Liver (tissue), 8 donors: ENCODE measurements at regions not wholly inside any gene's neighbourhood (a gene's known extent, or its start where the extent isn't known, plus 50 kb on each side); places are given as distances from the start of the nearest gene placed in this dataset.

Experiments used
- DNase-seq: peaks from one replicate; pipeline ENCODE4 v3.0.0-alpha.2; 2017; ENCODE audit warnings: low spot score
- H3K27ac ChIP-seq, 2 donors: one replicate each; pipeline ENCODE4 v1.7.0; 2013; ENCODE audit warnings: inconsistent platforms in 2 of 2, low read length in 2 of 2, control low read depth in 1 of 2, low read depth in 1 of 2, mild to moderate bottlenecking in 1 of 2
- H3K27me3 ChIP-seq, 4 donors: one replicate each; pipeline versions ENCODE4 v1.6.1 to v1.7.0; 2013; ENCODE audit warnings: low read length in 3 of 4, inconsistent platforms in 1 of 4, mild to moderate bottlenecking in 1 of 4, moderate library complexity in 1 of 4; ENCODE audit not compliant: control insufficient read depth in 4 of 4, insufficient read depth in 4 of 4
- H3K36me3 ChIP-seq, 4 donors: one replicate each; pipeline versions ENCODE4 v1.6.1 to v1.7.0; 2013; ENCODE audit warnings: low read length in 3 of 4, mild to moderate bottlenecking in 3 of 4, low read depth in 1 of 4, moderate library complexity in 1 of 4; ENCODE audit not compliant: control insufficient read depth in 4 of 4, insufficient read depth in 3 of 4
- H3K4me1 ChIP-seq, 4 donors: one replicate each; pipeline versions ENCODE4 v1.6.1 to v1.7.0; 2013; ENCODE audit warnings: low read length in 3 of 4, mild to moderate bottlenecking in 3 of 4, moderate library complexity in 1 of 4; ENCODE audit not compliant: control insufficient read depth in 4 of 4, insufficient read depth in 4 of 4
- H3K4me3 ChIP-seq, 3 donors: one replicate each; pipeline versions ENCODE4 v1.6.1 to v1.7.0; 2013; ENCODE audit warnings: low read length in 3 of 3, control low read depth in 1 of 3, low read depth in 1 of 3, mild to moderate bottlenecking in 1 of 3
- H3K9ac ChIP-seq, 2 donors: one replicate each; pipeline ENCODE4 v1.7.0; 2013; ENCODE audit warnings: low read length in 2 of 2, mild to moderate bottlenecking in 2 of 2, moderate library complexity in 2 of 2, control low read depth in 1 of 2, low read depth in 1 of 2
- H3K9me3 ChIP-seq, 4 donors: one replicate each; pipeline versions ENCODE4 v1.6.1 to v1.7.0; 2013; ENCODE audit warnings: low read length in 3 of 4; ENCODE audit not compliant: control insufficient read depth in 4 of 4
- CTCF ChIP-seq: fragments of 150-350 bp; IDR thresholded peaks from 2 replicates; pipeline ENCODE4 v1.5.1; 2017; ENCODE audit warnings: improper control_type of control experiment, low read depth, low read length; ENCODE audit not compliant: missing input control
- EGR1 ChIP-seq, 2 donors: IDR thresholded peaks; 2 replicates each; pipeline ENCODE4 v1.6.1; 2016 to 2018; ENCODE audit warnings: antibody characterized with exemption in 2 of 2, low read depth in 2 of 2
- FOXA1 ChIP-seq: IDR thresholded peaks from 2 replicates; pipeline ENCODE4 v1.6.1; 2016; ENCODE audit warnings: antibody characterized with exemption
- FOXA2 ChIP-seq: IDR thresholded peaks from 2 replicates; pipeline ENCODE4 v1.6.1; 2016; ENCODE audit warnings: antibody characterized with exemption
- GABPA ChIP-seq, 2 donors: IDR thresholded peaks in 1 of 2; conservative IDR thresholded peaks in 1 of 2; 2 replicates each; pipeline ENCODE4 v1.6.1; 2016; ENCODE audit warnings: antibody characterized with exemption in 2 of 2, mild to moderate bottlenecking in 1 of 2, moderate library complexity in 1 of 2
- HNF4A ChIP-seq, 2 donors: conservative IDR thresholded peaks; 2 replicates each; pipeline ENCODE4 v1.6.1; 2016; ENCODE audit warnings: antibody characterized with exemption in 2 of 2, mild to moderate bottlenecking in 2 of 2
- JUND ChIP-seq, 2 donors: IDR thresholded peaks; 2 replicates each; pipeline ENCODE4 v1.6.1; 2016; ENCODE audit warnings: antibody characterized with exemption in 2 of 2
- NR2F2 ChIP-seq: IDR thresholded peaks from 2 replicates; pipeline ENCODE4 v1.6.1; 2016; ENCODE audit warnings: antibody characterized with exemption
- RAD21 ChIP-seq, 2 donors: IDR thresholded peaks; 2 replicates each; pipeline ENCODE4 v1.6.1; 2016; ENCODE audit warnings: antibody characterized with exemption in 2 of 2, mild to moderate bottlenecking in 2 of 2
- RXRA ChIP-seq, 2 donors: IDR thresholded peaks; 2 replicates each; pipeline ENCODE4 v1.6.1; 2017 to 2018; ENCODE audit warnings: antibody characterized with exemption in 2 of 2, mild to moderate bottlenecking in 1 of 2
- TAF1 ChIP-seq: conservative IDR thresholded peaks from 2 replicates; pipeline ENCODE4 v1.6.1; 2016; ENCODE audit warnings: antibody characterized with exemption, mild to moderate bottlenecking
- YY1 ChIP-seq: IDR thresholded peaks from 2 replicates; pipeline ENCODE4 v1.6.1; 2016; ENCODE audit warnings: antibody characterized with exemption, mild to moderate bottlenecking
- WGBS: extraction: QIAGEN DNeasy Blood & Tissue Kit; methylation state at CpG from one replicate; pipeline ENCODE4 v1.1.7; 2013; 5-methylcytosine and 5-hydroxymethylcytosine counted together
- TF ChIP-seq, protein P1 (sequence below): IDR thresholded peaks from 2 replicates; pipeline ENCODE4 v1.6.1; 2016; ENCODE audit warnings: antibody characterized with exemption, mild to moderate bottlenecking
- TF ChIP-seq, protein P2 (sequence below): IDR thresholded peaks from 2 replicates; pipeline ENCODE4 v1.6.1; 2016; ENCODE audit warnings: antibody characterized with exemption
- TF ChIP-seq, protein P3 (sequence below): IDR thresholded peaks from 2 replicates; pipeline ENCODE4 v1.6.1; 2016; ENCODE audit warnings: antibody characterized with exemption
- donor health status: healthy.
- donor health status: healthy.
- donor health status: healthy.
- donor health status: healthy.
- donor health status: healthy.

- H3K4me1 ChIP-seq = peaks cover 0 to 4% (median 0%) of the 10 kb centered on the region in 4 donors
- H3K9me3 ChIP-seq = no peaks in the 10 kb centered on the region
- no peak for DNase-seq
- no peak overlapping the region for H3K9ac ChIP-seq
- no peak overlapping the region for H3K27ac ChIP-seq
- no peaks in the 10 kb centered on the region for H3K36me3 ChIP-seq
- TF ChIP-seq RAD21 (IDR thresholded peaks at IDR 0.05) (no peak), GABPA (IDR thresholded peaks at IDR 0.05 in 1 of 2, conservative IDR thresholded peaks at IDR 0.05 in 1 of 2) (no peak), RXRA (IDR thresholded peaks at IDR 0.05) (no peak), FOXA1 (no peak), NR2F2 (no peak)
- TF ChIP-seq, protein P1, sequence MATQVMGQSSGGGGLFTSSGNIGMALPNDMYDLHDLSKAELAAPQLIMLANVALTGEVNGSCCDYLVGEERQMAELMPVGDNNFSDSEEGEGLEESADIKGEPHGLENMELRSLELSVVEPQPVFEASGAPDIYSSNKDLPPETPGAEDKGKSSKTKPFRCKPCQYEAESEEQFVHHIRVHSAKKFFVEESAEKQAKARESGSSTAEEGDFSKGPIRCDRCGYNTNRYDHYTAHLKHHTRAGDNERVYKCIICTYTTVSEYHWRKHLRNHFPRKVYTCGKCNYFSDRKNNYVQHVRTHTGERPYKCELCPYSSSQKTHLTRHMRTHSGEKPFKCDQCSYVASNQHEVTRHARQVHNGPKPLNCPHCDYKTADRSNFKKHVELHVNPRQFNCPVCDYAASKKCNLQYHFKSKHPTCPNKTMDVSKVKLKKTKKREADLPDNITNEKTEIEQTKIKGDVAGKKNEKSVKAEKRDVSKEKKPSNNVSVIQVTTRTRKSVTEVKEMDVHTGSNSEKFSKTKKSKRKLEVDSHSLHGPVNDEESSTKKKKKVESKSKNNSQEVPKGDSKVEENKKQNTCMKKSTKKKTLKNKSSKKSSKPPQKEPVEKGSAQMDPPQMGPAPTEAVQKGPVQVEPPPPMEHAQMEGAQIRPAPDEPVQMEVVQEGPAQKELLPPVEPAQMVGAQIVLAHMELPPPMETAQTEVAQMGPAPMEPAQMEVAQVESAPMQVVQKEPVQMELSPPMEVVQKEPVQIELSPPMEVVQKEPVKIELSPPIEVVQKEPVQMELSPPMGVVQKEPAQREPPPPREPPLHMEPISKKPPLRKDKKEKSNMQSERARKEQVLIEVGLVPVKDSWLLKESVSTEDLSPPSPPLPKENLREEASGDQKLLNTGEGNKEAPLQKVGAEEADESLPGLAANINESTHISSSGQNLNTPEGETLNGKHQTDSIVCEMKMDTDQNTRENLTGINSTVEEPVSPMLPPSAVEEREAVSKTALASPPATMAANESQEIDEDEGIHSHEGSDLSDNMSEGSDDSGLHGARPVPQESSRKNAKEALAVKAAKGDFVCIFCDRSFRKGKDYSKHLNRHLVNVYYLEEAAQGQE = no peak
- 87% methylated on average over 2 of the region's 2 CpGs for WGBS
- H3K27me3 ChIP-seq = no peaks in the 10 kb centered on the region
- H3K4me3 ChIP-seq = no peak overlapping the region
Observed at GRCh38 chr17:13333661-13334060, 268.1 kb downstream of the HS3ST3A1 start.

DNA sequence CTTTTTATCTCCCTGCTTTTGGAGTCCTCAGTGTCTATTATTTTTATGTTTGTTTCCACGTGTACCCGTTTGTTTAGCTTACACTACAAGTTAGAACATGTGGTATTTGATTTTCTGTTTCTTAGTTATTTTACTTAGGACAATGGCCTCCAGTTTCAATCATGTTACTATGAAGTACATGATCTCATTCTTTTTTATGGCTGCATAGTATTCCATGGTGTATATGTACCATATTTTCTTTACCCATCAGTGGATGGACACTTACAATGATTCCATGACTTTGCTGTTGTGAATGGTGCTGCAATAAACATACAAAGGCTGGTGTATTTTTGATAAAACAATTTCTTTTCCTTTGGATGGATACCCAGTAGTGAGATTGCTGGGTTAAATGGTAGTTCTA lies 269.5 kb downstream of the HS3ST3A1 start:
- Histone ChIP-seq H3K9me3 (no peaks in the 10 kb centered on the region), H3K36me3 (no peaks in the 10 kb centered on the region), H3K27ac (no peak overlapping the region), H3K9ac (no peak overlapping the region), H3K4me3 (no peak overlapping the region), H3K27me3 (no peaks in the 10 kb centered on the region), H3K4me1 (no peaks in the 10 kb centered on the region)
- WGBS = 94% methylated on average over 2 of the region's 2 CpGs
- TF ChIP-seq TAF1 (no peak), FOXA1 (no peak), JUND (IDR thresholded peaks at IDR 0.05) (no peak), NR2F2 (no peak), FOXA2 (no peak), HNF4A (conservative IDR thresholded peaks at IDR 0.05) (no peak), GABPA (IDR thresholded peaks at IDR 0.05 in 1 of 2, conservative IDR thresholded peaks at IDR 0.05 in 1 of 2) (no peak)
- TF ChIP-seq, protein P2, sequence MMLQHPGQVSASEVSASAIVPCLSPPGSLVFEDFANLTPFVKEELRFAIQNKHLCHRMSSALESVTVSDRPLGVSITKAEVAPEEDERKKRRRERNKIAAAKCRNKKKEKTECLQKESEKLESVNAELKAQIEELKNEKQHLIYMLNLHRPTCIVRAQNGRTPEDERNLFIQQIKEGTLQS = no peak
- DNase-seq = no peak

- H3K9ac ChIP-seq = no peak overlapping the region
- 94% methylated on average over 3 of the region's 3 CpGs for WGBS
Observed at GRCh38 chr17:13329421-13329820, 272.3 kb downstream of the HS3ST3A1 start.

More at GRCh38 chr17:13329421-13329820, 272.3 kb downstream of the HS3ST3A1 start:
- Histone ChIP-seq H3K27me3 (no peaks in the 10 kb centered on the region), H3K27ac (no peak overlapping the region), H3K4me1 (no peaks in the 10 kb centered on the region), H3K36me3 (no peaks in the 10 kb centered on the region), H3K4me3 (no peak overlapping the region), H3K9me3 (no peaks in the 10 kb centered on the region)
- TF ChIP-seq EGR1 (IDR thresholded peaks at IDR 0.05; ENCODE audit: low read depth in 2 of 2) = no peak
- TF ChIP-seq, protein P3, sequence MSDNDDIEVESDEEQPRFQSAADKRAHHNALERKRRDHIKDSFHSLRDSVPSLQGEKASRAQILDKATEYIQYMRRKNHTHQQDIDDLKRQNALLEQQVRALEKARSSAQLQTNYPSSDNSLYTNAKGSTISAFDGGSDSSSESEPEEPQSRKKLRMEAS = no peak
- TF ChIP-seq CTCF = no peak
- no peak for TF ChIP-seq FOXA2
- no peak for TF ChIP-seq TAF1
- TF ChIP-seq RAD21 (IDR thresholded peaks at IDR 0.05) = no peak
- no peak for TF ChIP-seq FOXA1
- TF ChIP-seq NR2F2 = no peak
- TF ChIP-seq, protein P1 = no peak
- no peak for TF ChIP-seq YY1
- TF ChIP-seq HNF4A (conservative IDR thresholded peaks at IDR 0.05) = no peak
- no peak for DNase-seq
